ENCODE measurements at regions not wholly inside any gene's neighbourhood (a gene's known extent, or its start where the extent isn't known, plus 50 kb on each side); places are given as distances from the start of the nearest gene placed in this dataset.

GRCh38 chr7:70997261-70997660, 134.7 kb upstream of the GALNT17 start:
- no peak for DNase-seq
- Histone ChIP-seq H3K27ac (no peak overlapping the region), H3K36me3 (no peaks in the 10 kb centered on the region), H3K4me3 (no peak overlapping the region), H3K27me3 (no peaks in the 10 kb centered on the region), H3K4me1 (no peaks in the 10 kb centered on the region), H3K9me3 (peaks cover 0 to 5% (median 0%) of the 10 kb centered on the region in 3 donors)
- intact Hi-C loops (cut with DNase I; ENCODE audit: low total_unique reads): no loop called here
- TF ChIP-seq CTCF (IDR thresholded peaks at IDR 0.05): no peak

- no peak for TF ChIP-seq CTCF (IDR thresholded peaks at IDR 0.05)
- H3K4me1 ChIP-seq: no peaks in the 10 kb centered on the region
- H3K9me3 ChIP-seq: peaks cover 0 to 6% (median 6%) of the 10 kb centered on the region in 3 donors
- no peaks in the 10 kb centered on the region for H3K36me3 ChIP-seq
- no peak overlapping the region for H3K27ac ChIP-seq
- intact Hi-C loops (cut with DNase I; ENCODE audit: low total_unique reads): no loop called here
- H3K4me3 ChIP-seq: no peak overlapping the region
- no peak for DNase-seq
- no peaks in the 10 kb centered on the region for H3K27me3 ChIP-seq
Measured at GRCh38 chr7:71005109-71005508, 126.8 kb upstream of the GALNT17 start.

DNA sequence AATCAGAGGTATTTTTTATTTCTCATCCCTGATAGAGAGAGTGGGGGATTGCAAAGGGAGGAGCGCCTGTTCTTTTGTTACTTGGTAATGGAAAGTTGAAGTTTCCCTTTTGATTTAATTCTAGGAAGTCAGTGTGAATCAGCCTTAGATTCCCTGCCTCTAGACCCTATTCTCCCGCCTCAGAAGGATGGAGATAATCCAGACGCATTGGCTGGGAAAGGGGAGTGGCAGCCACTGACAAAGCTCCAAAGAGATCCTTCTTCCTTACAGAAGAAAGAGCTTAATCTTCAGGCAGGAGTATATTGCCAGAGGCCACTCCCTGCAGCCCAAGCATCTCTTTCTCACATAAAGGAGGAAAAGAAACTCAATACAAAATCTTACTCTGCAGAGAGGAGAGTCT, 122.3 kb upstream of the GALNT17 start:
- no peak for TF ChIP-seq CTCF (IDR thresholded peaks at IDR 0.05)
- intact Hi-C loops (cut with DNase I; ENCODE audit: low total_unique reads): no loop called here
- H3K4me3 ChIP-seq: no peak overlapping the region
- peaks cover 0 to 3% (median under 1%) of the 10 kb centered on the region in 3 donors for H3K9me3 ChIP-seq
- H3K36me3 ChIP-seq: no peaks in the 10 kb centered on the region
- no peak for DNase-seq
- H3K27ac ChIP-seq: no peak overlapping the region
- H3K4me1 ChIP-seq: no peaks in the 10 kb centered on the region
- no peaks in the 10 kb centered on the region for H3K27me3 ChIP-seq

GRCh38 chr7:71015252-71015900, 116.6 kb upstream of the GALNT17 start:
- peak in 1 of 2 donors; percentile 28 for DNase-seq

DNA sequence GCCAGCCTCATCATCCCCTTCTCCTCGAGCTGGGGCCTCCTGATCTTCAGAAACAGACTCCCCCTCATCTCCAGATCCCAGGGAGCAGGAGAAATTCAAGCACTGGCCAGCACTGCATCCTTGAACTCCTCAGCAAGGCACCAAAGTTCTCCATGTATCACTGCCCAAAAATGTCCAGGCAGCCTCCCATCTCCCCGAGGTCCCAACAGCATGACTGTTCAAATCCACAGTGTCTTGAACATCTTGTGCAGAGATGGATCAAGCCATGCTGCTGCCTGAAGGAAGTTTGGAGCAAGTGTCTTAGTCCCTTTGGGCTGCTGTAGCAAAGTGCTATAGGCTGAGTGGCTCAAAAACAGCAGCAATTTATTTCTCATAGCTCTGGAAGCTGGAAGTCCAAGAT, 115.5 kb upstream of the GALNT17 start:
- TF ChIP-seq CTCF (IDR thresholded peaks at IDR 0.05): no peak
- Histone ChIP-seq H3K9me3 (no peaks in the 10 kb centered on the region), H3K4me3 (no peak overlapping the region), H3K27ac (no peak overlapping the region), H3K27me3 (no peaks in the 10 kb centered on the region), H3K4me1 (peaks cover 0 to 31% (median 9%) of the 10 kb centered on the region in 4 donors), H3K36me3 (no peaks in the 10 kb centered on the region)
- DNase-seq: no peak
- intact Hi-C loops (cut with DNase I; ENCODE audit: low total_unique reads): no loop called here

More at GRCh38 chr7:71015252-71015900, 116.6 kb upstream of the GALNT17 start:
- H3K27me3 ChIP-seq: no peaks in the 10 kb centered on the region
- peaks cover 0 to 28% (median 9%) of the 10 kb centered on the region in 4 donors for H3K4me1 ChIP-seq
- H3K27ac ChIP-seq: no peak overlapping the region
- H3K9me3 ChIP-seq: no peaks in the 10 kb centered on the region
- TF ChIP-seq CTCF (IDR thresholded peaks at IDR 0.05): no peak
- H3K4me3 ChIP-seq: no peak overlapping the region
- intact Hi-C loops (cut with DNase I; ENCODE audit: low total_unique reads): no loop called here
- no peaks in the 10 kb centered on the region for H3K36me3 ChIP-seq

Measured in tibial artery (tissue), 4 donors.